ENCODE measurements at regions not wholly inside any gene's neighbourhood (a gene's known extent, or its start where the extent isn't known, plus 50 kb on each side); places are given as distances from the start of the nearest gene placed in this dataset.

DNA sequence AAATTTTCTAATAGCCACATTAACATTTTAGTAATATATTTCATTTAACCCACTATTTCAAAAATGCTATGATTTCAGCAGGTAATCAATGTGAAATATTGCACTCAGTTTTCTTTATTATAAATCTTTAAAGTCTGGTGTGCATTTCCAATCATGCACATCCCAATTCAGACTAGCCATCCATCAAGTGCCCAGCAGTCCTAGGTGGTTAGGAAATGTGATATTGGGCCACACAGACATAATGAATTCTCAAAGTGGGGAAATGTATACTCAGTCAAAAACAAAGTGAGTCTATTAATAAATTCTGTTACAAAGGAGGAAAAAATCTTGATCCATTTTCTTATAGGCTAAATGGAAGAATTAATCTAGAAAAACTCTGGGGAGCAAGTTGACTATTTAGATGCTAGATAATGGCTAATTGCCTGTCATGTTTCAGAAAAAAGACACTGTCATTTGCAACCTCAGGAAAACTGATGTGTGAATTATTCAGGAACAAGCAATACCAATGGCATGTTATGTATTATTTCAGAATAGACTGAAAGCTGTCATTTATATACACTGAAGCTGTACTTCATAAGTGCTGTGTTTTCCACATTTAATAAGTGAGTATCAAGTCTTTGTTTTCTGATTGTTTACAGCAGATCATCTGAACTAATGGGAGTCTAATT, 629.1 kb upstream of the ADARB2 start:
- TF ChIP-seq ZNF610 (tag by site-specific recombination; IDR thresholded peaks at IDR 0.05; ENCODE audit: borderline replicate concordance) (no peak), ZNF843 (tag by site-specific recombination; IDR thresholded peaks at IDR 0.05) (no peak), ZNF19 (tag by site-specific recombination; IDR thresholded peaks at IDR 0.05; ENCODE audit: low read depth) (no peak), ZNF416 (tag by site-specific recombination; IDR thresholded peaks at IDR 0.05) (no peak), ZNF555 (tag by site-specific recombination; conservative IDR thresholded peaks at IDR 0.05) (no peak), ZNF23 (tag by site-specific recombination; IDR thresholded peaks at IDR 0.05; ENCODE audit: borderline replicate concordance) (no peak), BCL11A (tag by site-specific recombination; IDR thresholded peaks at IDR 0.05; ENCODE audit: low read depth) (no peak), ZNF202 (tag by site-specific recombination; IDR thresholded peaks at IDR 0.05; ENCODE audit: borderline replicate concordance) (no peak), ZNF423 (tag by site-specific recombination; IDR thresholded peaks at IDR 0.05) (no peak), ZNF701 (tag by site-specific recombination; IDR thresholded peaks at IDR 0.05) (no peak), ZNF266 (tag by site-specific recombination; IDR thresholded peaks at IDR 0.05; ENCODE audit: low read depth) (no peak), ZNF433 (tag by site-specific recombination; IDR thresholded peaks at IDR 0.05; ENCODE audit: low read depth) (no peak), KLF7 (tag by site-specific recombination; IDR thresholded peaks at IDR 0.05; ENCODE audit: borderline replicate concordance) (no peak), WT1 (tag by site-specific recombination; IDR thresholded peaks at IDR 0.05) (no peak), ZNF792 (tag by site-specific recombination; IDR thresholded peaks at IDR 0.05) (no peak), ZFP69B (tag by site-specific recombination; IDR thresholded peaks at IDR 0.05) (no peak), ZNF48 (tag by site-specific recombination; IDR thresholded peaks at IDR 0.05) (no peak)
- TF ChIP-seq, protein P1, sequence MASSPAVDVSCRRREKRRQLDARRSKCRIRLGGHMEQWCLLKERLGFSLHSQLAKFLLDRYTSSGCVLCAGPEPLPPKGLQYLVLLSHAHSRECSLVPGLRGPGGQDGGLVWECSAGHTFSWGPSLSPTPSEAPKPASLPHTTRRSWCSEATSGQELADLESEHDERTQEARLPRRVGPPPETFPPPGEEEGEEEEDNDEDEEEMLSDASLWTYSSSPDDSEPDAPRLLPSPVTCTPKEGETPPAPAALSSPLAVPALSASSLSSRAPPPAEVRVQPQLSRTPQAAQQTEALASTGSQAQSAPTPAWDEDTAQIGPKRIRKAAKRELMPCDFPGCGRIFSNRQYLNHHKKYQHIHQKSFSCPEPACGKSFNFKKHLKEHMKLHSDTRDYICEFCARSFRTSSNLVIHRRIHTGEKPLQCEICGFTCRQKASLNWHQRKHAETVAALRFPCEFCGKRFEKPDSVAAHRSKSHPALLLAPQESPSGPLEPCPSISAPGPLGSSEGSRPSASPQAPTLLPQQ (tag by site-specific recombination; IDR thresholded peaks at IDR 0.05), result no peak
- no peaks in the 10 kb centered on the region for H3K9me3 ChIP-seq (ENCODE audit: control insufficient read depth, insufficient read depth, low read depth, low read length)
- H3K4me3 ChIP-seq (ENCODE audit: low read depth, low read length), result no peak overlapping the region
- CTCF ChIA-PET, result no interaction called here
- H3K36me3 ChIP-seq (ENCODE audit: control insufficient read depth in 2 of 2, insufficient read depth in 1 of 2, low read length in 2 of 2), result no peaks in the 10 kb centered on the region
- H3K4me1 ChIP-seq (ENCODE audit: control insufficient read depth, insufficient read depth, low read length), result no peaks in the 10 kb centered on the region
- no peak overlapping the region for H3K27ac ChIP-seq (ENCODE audit: extremely low read depth, low read depth, low read length)
- POLR2A ChIA-PET, result no interaction called here

DNA sequence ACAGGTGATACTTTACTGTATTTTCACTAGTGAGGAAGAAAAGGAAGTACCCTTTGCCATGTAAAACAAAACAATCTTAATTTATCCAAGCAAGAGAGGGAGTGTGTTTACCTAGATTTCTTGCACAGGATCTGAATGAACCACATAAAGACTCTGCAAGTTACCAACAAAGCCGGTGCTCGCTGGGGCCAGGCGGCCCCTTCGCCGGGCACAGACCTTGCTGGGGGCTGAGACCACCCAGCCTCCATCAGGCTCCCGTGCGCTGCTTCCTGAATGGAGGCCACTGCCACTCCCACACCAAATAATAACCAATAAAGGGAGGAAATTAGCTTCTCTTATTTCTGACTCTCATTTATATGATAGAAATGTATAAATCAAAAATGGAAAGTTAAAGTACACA, 625.0 kb upstream of the ADARB2 start:
- CTCF ChIA-PET, result interaction anchor here (0.5 to 1.1 kb wide), 2 partner anchors 26 to 141 kb away, joined by 3 to 4 read pairs; no protein-coding TSS in a partner anchor
- H3K27ac ChIP-seq (ENCODE audit: extremely low read depth, low read depth, low read length), result no peak overlapping the region
- H3K36me3 ChIP-seq (ENCODE audit: control insufficient read depth in 2 of 2, insufficient read depth in 1 of 2, low read length in 2 of 2), result no peaks in the 10 kb centered on the region
- no peaks in the 10 kb centered on the region for H3K9me3 ChIP-seq (ENCODE audit: control insufficient read depth, insufficient read depth, low read depth, low read length)
- POLR2A ChIA-PET, result no interaction called here
- no peak overlapping the region for H3K4me3 ChIP-seq (ENCODE audit: low read depth, low read length)
- no peaks in the 10 kb centered on the region for H3K4me1 ChIP-seq (ENCODE audit: control insufficient read depth, insufficient read depth, low read length)
- TF ChIP-seq ATF2 (tag by site-specific recombination; IDR thresholded peaks at IDR 0.05; ENCODE audit: low read depth), result no peak
- TF ChIP-seq ZNF530 (tag by site-specific recombination; IDR thresholded peaks at IDR 0.05; ENCODE audit: low read depth), result no peak
- no peak for TF ChIP-seq ZNF266 (tag by site-specific recombination; IDR thresholded peaks at IDR 0.05; ENCODE audit: low read depth)
- TF ChIP-seq ZNF132 (tag by site-specific recombination; IDR thresholded peaks at IDR 0.05; ENCODE audit: borderline replicate concordance), result no peak
- no peak for TF ChIP-seq ZNF621 (tag by site-specific recombination; IDR thresholded peaks at IDR 0.05)
- TF ChIP-seq ZNF521 (tag by site-specific recombination; IDR thresholded peaks at IDR 0.05), result no peak
- no peak for TF ChIP-seq ZNF654 (tag by site-specific recombination; IDR thresholded peaks at IDR 0.05; ENCODE audit: low read depth)
- no peak for TF ChIP-seq ZBTB48 (tag by site-specific recombination; IDR thresholded peaks at IDR 0.05)
- TF ChIP-seq ZNF138 (tag by site-specific recombination; IDR thresholded peaks at IDR 0.05; ENCODE audit: borderline replicate concordance), result no peak
- TF ChIP-seq ZNF214 (tag by site-specific recombination; IDR thresholded peaks at IDR 0.05; ENCODE audit: borderline replicate concordance), result no peak
- no peak for TF ChIP-seq REPIN1 (tag by site-specific recombination; IDR thresholded peaks at IDR 0.05; ENCODE audit: low read depth)
- TF ChIP-seq, protein P1 (tag by site-specific recombination; IDR thresholded peaks at IDR 0.05), result no peak
- no peak for TF ChIP-seq GLIS2 (tag by site-specific recombination; IDR thresholded peaks at IDR 0.05)
- TF ChIP-seq ZNF660 (tag by site-specific recombination; IDR thresholded peaks at IDR 0.05), result no peak
- TF ChIP-seq KLF10 (tag by site-specific recombination; IDR thresholded peaks at IDR 0.05), result no peak
